GM19467 (cell line): ENCODE measurements at regions not wholly inside any gene's neighbourhood (a gene's known extent, or its start where the extent isn't known, plus 50 kb on each side); places are given as distances from the start of the nearest gene placed in this dataset.

Experiments used
- ATAC-seq: cut with Tn5 transposase; IDR thresholded peaks from one replicate; pipeline ENCODE4 v1.9.1; 2021; ENCODE audit warnings: mild to moderate bottlenecking, moderate library complexity; ENCODE audit not compliant: unreplicated experiment

- no peak for ATAC-seq
These were observed 209.1 kb upstream of the MTPN start for GRCh38 chr7:136186281-136186680.

GRCh38 chr7:136184719-136185118, 207.6 kb upstream of the MTPN start:
- no peak for ATAC-seq

- no peak for ATAC-seq
These were observed 206.8 kb upstream of the MTPN start for GRCh38 chr7:136183981-136184380.

GRCh38 chr7:136180984-136181383, 203.8 kb upstream of the MTPN start:
- ATAC-seq, result no peak

GRCh38 chr7:136179851-136180721, 202.9 kb upstream of the MTPN start:
- no peak for ATAC-seq

GRCh38 chr7:136179154-136179553, 202.0 kb upstream of the MTPN start:
- ATAC-seq, result no peak

GRCh38 chr7:136174477-136175125, 197.4 kb upstream of the MTPN start:
- no peak for ATAC-seq

GRCh38 chr7:136173874-136174273, 196.7 kb upstream of the MTPN start:
- ATAC-seq, result no peak

- no peak for ATAC-seq
These were observed 194.1 kb upstream of the MTPN start for GRCh38 chr7:136171233-136171632.

GRCh38 chr7:136168821-136169220, 191.7 kb upstream of the MTPN start:
- no peak for ATAC-seq

GRCh38 chr7:136167991-136168390, 190.8 kb upstream of the MTPN start:
- no peak for ATAC-seq

GRCh38 chr7:136166521-136166920, 189.4 kb upstream of the MTPN start:
- ATAC-seq, result no peak

- ATAC-seq, result no peak
These were observed 186.2 kb upstream of the MTPN start for GRCh38 chr7:136163340-136163801.

GRCh38 chr7:136150311-136150710, 173.2 kb upstream of the MTPN start:
- no peak for ATAC-seq

- ATAC-seq, result no peak
These were observed 171.8 kb upstream of the MTPN start for GRCh38 chr7:136148920-136149319.

GRCh38 chr7:136146925-136147324, 169.8 kb upstream of the MTPN start:
- no peak for ATAC-seq

GRCh38 chr7:136144182-136144581, 167.0 kb upstream of the MTPN start:
- no peak for ATAC-seq

- no peak for ATAC-seq
These were observed 166.1 kb upstream of the MTPN start for GRCh38 chr7:136143271-136143670.

- ATAC-seq, result no peak
These were observed 165.4 kb upstream of the MTPN start for GRCh38 chr7:136142583-136142982.

GRCh38 chr7:136140469-136140868, 163.3 kb upstream of the MTPN start:
- no peak for ATAC-seq

- ATAC-seq, result no peak
These were observed 162.3 kb upstream of the MTPN start for GRCh38 chr7:136139417-136139816.

GRCh38 chr7:136138991-136139390, 161.8 kb upstream of the MTPN start:
- no peak for ATAC-seq
